Amniotic stem cell (primary cell): ENCODE measurements at regions not wholly inside any gene's neighbourhood (a gene's known extent, or its start where the extent isn't known, plus 50 kb on each side); places are given as distances from the start of the nearest gene placed in this dataset.
A peak's percentile ranks its signal among the peaks of the same experiment; 100 is the strongest.

Source experiments
- DNase-seq: peaks from one replicate; lab custom pipeline; 2025; lab: John Stamatoyannopoulos, UW

DNA sequence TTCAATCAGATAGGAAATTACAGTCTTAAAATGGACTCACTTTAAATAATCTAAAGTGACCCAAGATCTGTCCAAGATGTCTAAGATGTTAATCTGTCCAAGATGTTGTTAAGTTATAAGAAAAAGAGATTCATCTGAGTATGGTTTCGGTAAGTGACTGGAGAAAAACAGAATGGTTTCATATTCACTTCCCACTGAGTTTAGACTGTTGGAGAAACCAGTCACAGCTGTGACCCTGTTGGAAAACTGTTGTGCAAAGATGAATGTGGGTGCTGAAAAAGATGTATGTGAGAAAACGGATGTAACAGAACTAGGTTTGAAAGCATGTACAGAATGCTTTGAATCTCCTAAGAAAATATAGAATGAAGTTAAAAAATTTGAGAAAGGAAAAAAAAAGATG, 325.9 kb downstream of the COL12A1 start:
- no peak for DNase-seq

DNA sequence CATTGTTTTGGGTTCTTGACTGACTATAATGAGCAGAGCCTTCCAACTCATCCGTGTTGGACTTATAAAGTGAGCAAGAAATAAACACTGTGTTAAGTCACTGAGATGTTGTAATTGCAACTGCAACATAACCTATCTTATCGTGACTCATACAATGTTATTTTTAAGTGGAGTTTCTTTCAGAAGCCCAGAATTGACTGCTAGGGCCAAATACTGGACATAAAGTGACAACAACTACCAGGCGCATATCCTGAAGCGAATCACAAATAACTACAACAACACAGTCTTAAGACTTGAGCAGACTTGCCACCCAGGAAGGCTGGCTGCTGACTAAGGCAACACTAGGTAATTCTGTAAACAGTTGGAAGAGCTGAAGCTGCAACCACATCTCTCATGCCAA, 326.6 kb downstream of the COL12A1 start:
- peak; percentile 43 for DNase-seq

DNA sequence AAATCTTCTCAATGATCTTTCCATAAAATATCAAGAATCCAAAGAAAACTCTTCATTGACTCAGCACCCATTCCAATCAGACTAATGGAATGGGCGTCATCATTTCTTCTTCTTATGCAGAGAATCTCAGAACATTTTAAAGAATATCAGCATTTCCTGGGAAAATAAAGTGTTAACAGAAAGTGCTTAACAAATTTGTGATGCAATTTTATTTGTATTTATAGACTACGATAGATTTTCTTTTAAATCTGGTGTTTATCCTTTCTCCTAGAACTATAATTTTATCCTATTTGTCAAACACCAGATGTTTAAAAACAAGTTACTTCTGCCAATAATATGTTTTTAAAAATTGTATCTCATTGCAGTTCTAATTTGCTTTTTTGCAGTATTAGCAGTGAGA, 330.7 kb downstream of the COL12A1 start:
- DNase-seq = no peak

DNA sequence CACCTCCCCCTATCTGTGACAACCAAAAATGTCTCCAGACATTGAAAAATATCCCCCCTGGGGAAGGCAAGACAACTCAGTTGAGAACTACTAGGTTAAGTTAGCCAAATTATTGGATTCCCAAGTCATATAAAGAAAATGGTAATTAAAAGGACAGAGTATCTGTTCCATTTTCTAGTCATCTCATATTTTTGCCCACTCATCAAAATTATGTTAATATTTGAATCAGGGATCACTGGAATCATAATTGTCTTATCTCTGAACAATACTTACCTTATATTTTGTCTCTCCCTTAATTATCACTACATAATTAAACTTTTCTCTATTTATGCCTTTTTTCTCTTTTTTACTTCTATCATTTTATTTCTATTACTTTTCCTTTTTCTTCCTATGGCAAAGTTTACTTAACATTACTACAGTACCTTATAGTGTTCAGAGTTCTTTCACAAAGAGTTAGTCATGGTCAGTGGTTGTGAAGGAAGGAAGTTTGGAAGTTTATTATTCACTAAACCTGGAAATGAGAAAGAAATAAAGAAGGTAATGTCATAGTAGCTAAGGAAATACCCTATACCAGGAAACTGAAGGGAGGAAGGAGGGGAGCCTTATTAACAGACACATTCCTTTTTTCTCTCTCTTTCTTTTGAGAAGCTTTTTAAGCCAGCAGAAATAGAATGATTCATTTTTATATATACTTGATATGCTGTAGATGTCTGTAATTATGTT, 332.9 kb downstream of the COL12A1 start:
- DNase-seq = no peak

DNA sequence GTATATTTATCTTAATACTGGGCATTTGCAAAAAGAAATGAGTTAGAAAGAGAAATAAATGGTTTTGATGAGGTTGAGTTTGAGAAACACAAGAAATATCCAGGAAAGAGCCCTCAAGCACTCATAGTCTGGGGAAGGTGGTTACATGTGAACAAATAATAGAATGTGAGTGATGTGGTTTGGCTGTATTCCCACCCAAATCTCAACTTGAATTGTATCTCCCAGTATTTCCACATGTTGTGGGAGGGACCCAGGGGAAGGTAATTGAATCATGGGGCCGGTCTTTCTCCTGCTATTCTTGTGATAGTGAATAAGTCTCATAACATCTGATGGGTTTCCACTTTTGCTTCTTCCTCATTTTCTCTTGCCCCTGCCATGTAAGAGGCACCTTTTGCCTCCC, 334.1 kb downstream of the COL12A1 start:
- no peak for DNase-seq

DNA sequence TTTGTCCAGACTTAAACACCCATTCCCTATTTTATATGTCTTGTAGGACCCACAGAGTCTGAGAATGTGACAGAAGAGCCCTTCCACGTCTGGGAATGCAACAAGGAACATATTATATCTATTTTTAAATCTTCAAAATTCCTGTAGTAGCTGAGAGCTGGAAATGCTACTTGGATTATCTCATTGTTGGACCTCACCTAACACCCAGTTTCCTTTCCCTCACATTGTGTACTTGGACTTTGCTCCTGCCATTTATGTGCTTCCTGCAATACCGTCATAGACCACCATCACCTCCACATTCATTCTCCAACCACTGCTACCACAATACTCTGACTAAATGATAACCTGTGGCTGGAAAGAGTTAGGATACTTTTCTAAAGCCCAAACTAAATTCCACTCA, 335.4 kb downstream of the COL12A1 start:
- no peak for DNase-seq

DNA sequence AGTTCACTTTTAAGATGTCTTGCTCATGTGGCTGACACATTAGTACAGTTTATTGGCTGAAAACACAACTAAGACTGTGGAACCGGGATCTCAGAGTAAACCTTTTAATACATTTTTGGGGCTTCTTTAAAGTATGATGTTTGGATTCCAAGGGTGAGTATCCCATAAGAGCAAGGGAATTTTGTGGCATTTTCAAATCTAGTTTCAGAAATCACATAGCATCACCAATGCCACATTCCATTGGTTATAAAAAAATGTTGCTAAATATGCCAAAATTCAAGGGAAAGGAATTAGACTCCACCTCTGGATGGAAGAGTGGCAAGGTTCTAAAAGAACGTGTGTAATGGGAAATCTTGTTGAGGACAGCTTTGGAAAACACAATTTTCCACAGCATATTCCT, 338.6 kb downstream of the COL12A1 start:
- DNase-seq = no peak

DNA sequence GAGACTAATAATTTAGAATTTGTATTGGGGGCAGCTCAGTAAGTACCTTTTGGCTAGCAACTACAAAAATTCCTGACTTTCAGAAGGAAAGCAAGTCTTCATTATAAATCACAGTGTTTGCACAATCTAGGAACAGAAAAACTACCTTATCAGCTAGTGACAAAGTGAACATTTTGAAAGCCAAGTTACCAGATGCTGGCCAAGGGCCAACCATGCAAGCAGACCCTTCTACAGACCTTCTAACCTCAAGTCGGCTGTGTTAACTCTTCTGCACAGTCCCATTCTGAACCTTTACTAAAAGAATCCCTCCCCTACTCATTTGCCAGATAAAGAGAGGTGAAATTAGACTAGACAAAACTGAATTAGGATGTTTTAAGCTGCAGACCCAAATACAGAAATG, 341.9 kb downstream of the COL12A1 start:
- DNase-seq = no peak

DNA sequence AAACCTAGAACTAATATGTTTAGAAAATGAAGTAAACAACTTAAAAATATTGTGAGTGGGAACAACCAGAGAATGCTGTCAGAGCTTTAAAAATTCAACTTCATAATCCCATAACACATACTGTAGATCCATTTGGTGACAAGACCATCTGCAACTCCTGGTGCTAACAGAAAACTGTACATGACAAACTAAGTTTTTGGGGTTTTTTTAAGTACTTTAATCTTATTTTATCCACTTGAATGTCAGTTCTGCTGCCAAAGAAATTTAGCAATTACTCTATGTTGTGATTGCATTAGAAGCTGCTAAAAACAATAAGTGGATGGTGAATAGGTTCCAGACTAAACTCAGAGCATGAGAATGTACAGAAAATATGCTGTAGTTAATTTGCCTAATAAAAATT, 345.4 kb downstream of the COL12A1 start:
- DNase-seq = no peak

DNA sequence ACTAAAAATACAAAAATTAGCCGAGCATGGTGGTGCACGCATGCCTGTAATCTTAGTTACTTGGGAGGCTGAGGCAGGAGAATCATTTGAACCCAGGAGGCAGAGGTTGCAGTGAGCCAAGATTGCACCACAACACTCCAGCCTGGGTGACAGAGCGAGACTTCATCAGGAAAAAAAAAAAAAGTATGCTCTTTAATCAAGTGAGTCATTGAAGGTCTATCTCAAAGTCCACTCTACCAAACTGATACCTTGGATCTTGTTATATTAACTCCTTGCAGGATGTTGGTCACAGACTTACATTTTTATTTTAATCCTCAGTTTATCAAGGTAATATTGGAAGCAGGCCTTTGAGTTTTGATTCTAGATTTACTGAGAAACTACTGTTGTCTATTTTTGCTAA, 348.7 kb downstream of the COL12A1 start:
- DNase-seq = no peak

DNA sequence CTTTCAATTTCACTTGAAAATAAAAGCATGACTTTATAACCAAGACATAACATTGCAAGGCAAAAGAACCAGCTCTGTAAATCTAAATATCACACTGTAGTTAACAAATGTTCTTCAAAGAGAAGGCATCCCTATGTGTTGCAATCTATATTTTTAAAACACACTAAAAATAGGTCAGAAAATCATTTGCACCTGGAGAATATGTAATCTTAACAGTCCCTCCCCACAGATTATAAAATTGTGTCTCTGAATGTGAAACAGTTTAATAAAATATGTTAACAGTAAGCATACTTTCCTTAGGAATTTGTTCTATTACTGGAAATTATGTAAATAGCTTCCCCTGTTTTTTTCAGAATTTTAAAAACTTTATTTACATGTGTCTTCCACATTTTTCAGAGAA, 351.9 kb downstream of the COL12A1 start:
- DNase-seq = no peak

DNA sequence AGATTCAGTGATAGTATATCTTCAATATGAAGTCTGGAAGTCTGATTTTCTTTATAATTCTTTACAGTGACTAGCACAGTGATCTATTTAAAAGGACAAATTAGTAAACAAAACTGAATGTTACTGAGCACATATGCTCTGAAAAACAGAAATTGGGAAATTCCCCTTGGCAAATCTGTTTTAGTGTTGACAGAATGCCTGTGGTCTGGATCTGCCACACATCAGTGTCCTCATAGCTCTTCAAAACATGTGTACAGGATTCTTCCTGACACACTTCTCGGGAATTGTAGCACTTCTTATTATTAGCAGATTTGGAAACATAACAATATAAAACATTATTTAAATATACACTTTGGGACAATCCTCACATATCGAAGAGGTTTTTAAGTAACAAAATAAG, 354.3 kb downstream of the COL12A1 start:
- DNase-seq = no peak

DNA sequence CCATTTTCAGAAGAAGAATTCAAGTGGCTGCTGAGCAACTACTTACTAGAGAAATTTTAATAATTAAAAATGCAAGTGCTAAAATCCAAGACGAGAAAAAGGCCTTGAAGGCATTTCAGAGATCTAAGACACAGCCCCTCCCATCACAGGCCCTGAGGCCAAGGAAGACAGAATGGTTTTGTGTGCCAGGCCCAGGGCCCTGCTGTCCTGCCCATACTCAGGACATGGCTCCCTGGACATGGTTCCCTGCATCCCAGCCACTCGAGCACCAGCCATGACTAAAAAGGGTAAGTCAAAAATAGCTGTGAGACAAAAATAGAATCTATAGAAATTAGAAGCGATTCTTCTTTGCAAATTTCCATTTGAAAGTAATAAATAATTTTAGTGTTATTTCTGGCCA, 364.9 kb downstream of the COL12A1 start:
- DNase-seq = no peak

DNA sequence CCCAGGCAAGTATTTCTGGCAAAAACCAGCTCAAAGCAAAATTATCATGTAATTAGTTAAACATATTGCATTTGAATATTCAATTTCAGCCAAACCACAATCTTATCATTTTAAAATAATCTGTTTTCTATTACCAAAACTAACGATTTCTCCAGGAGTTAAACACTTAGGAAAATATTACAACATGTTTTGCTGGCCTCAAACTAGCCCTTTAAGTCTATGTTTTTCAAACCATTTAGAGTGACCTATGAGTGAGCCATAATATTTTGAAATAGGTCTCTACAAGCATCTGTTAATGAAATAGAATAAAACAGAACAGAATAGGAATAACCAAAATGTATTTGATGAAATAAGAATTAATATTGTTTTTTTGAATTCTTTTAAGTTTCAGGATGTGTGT, 370.9 kb downstream of the COL12A1 start:
- no peak for DNase-seq

DNA sequence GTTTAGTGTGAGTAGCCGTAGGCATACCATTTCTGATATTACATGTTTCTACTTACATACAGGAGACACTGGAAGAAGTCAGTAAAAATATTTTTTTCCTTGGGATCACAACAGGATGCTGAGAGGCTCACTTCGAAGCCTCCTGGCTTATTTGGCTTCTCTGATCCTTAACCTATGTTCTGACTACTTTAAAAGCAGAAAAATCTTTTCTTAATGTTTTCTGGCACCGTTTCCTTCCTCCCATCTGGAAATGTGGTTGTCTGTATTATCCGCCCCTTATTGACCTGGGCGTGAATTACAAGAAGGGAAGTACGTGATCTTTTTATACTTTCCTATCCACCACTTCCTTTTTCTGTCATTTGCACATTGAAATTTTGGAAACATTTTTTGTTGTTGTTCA, 379.6 kb downstream of the COL12A1 start:
- DNase-seq = no peak

DNA sequence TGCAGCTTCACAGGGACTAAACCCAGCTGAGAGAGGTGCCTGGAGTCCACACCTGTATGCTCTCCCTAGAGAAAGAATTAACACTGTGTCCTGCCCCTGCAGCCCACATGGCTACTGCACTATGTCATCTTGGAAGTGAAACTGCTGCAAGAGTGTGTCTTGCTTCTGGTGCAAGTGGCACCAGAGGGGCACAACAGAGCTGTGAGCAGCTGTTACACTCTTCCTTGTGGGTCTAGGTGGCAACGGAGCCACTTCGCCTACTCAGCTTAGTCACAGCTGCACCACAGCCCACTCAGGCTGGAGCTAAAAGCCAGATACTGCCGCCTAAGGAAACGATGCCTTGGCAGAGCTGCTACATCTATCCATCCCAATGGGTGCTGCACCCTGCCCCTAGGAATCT, 391.4 kb downstream of the COL12A1 start:
- DNase-seq = no peak

DNA sequence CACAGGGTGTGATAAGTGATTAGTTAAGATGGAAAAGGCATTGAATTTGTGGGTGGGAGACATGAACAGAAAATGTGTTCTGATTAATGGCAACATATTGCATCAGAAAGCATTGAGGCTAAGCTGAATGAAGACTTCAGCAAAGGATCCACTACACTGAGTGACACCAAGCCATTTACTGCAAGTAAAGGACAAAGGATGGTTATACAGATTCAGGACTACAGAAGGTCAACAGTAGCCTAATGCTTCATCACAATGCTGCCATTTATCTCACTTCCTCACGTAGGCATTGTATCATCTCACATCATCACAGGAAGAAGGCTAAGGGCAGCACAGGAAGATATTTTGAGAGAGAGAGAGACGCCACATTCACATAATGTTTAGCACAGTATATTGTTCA, 398.2 kb downstream of the COL12A1 start:
- DNase-seq = no peak

DNA sequence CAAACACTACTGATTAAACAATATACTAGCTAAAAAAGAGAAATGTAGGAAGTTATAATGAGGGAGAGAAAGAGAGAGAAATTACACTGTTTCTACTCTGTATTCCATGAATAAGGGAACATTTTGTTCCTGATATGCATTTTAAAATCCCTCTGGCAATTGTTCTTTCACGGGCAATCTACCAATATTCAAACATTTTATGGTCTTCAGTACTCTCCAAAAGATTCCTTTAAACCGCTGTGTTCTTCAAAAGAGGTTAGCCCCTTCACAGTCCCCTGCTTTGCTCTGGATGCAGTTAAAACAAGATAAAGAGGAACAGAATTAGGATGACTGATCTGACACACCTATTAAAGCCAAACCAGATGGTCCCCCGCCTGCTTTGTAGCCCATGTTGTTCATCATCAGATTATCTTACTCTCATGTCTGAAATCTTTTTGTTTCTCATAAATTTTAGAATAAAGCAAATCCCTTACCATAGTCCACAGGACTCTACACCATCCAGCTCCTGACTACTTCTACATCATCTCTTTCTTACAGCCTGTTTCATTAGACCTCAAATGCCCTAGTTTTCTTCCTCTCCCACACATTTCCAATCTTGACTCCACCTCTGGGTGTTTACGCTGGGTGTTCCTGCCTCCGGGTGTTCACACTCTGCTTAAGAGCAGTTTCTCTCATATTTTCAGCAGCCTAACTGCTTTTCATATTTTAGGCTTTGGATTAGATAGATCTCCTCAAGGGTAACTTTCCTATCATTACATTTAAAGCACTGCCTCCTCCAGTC, 399.7 kb downstream of the COL12A1 start:
- no peak for DNase-seq

DNA sequence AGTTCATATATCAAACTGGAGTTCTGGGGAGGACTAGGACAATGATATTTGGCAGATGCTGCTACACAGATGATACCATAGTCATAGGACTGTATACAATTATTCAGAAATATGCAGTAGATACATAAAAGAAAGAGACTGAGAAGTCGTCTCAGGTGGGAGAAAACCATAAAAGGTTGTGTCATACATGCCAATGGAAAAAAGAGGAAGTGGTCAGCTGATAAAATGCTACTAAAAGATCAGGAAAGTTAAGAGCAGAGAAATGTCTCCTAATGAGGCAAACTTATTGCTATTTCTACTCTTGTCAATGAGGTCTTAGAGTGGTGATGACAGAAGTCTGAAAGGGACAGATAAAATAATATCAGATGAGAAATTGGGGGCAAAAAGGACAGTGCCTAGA, 407.6 kb downstream of the COL12A1 start:
- DNase-seq = no peak

DNA sequence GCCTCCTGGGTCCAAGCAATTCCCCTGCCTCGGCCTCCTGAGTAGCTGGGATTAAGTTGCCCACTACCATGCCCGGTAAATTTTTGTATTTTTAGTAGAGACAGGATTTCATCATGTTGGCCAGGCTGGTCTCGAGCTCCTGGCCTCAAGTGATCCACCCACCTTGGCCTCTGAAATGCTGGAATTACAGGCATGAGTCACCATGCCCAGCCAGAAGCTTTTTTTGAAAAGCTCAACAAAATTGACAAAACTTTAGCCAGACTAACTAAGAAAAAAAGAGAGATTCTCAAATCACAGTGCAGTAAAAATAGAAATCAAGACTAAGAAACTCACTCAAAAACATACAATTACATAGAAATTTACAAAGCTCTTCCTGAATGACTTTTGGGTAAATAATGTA, 420.6 kb downstream of the COL12A1 start:
- no peak for DNase-seq

DNA sequence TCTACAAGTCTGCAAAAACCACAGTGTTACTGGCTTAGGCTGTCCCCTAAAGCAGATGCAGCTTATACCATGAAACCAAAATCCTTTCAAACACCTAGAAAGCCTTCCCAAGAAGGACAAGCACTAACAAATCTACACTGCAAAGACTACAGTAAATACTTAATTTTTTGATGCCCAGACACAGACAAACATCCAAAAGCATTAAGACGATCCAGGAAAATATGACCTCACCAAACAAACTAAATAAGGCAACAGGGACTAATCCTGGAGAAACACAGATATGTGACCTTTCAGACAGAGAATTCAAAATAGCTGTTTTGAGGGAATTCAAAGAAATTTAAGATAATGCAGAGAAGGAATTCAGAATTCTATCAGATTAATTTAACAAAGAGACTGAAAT, 423.5 kb downstream of the COL12A1 start:
- no peak for DNase-seq

DNA sequence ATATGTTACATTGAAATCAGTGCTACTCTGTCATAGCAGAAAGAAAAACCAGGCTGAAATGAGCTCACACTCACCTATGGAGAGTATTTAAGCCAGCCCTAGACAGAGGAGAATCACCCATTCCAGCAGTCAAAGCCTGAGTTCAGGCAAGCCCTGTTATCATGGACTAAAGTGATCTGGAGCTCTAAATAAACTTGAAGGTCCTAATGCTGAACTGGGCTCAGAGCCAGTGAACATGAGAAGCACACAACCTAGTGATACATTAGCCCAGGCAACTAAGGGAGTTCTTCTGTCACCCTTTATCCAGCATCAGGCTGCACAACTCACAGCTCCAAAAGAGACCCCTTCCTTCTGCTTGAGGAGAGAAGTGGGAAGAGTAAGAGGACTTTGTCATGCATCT, 425.0 kb downstream of the COL12A1 start:
- no peak for DNase-seq

DNA sequence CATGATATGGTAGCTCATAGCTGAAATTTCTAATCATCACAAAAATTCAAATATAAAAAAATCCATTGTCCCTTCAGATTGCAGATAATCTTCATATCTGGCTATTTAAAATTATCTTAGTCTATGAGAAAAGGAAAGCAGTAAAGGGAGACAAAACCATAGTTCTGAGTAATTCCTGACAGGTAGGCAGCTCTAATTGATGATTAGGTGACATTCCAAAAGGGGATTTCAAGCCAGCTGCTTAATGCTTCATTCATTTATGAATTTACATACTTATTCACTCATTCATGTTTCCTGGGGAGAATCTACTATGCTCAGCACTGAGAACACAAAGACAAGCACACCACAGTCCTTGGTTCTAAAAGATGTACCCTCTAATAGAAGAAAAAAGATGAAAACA, 437.1 kb downstream of the COL12A1 start:
- no peak for DNase-seq

DNA sequence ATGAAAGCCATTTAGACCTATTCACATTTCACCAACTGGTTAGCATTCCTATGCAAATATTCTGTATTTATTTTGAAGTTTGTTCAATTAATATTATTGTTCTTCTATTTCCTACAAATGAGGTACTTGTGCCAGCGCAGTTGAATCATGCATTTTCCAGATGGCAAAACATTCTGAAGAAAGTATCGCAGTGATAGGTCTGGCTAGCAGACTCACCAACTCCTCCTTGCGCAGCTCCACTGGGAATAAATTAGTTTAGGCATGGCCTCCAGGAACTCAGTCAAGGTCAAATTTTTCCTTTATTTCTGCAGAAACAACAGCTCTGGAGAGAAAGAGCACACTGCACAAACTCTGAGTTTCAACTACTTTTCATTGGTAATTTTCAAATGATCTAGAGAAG, 437.7 kb downstream of the COL12A1 start:
- no peak for DNase-seq
